Activated T-helper 2 cell treated with anti-CD3 and anti-CD28 coated beads, Interferon-gamma antibody, Interleukin-2, Interleukin-4, amounts not matched to agents 10 μg/mL and 5 μg/mL and 100 μg/mL, durations not matched to agents 14 hours and 24 hours and 36 hours (primary cell): ENCODE measurements at regions not wholly inside any gene's neighbourhood (a gene's known extent, or its start where the extent isn't known, plus 50 kb on each side); places are given as distances from the start of the nearest gene placed in this dataset.
"Not testable (repeated sequence)": the region's sequence is repeated elsewhere in the genome, so short reads cannot be mapped to it uniquely, and the experiment has no call there.

ENCODE experiments used
- DNase-seq: peaks from one replicate; pipeline ENCODE4 v3.0.0; 2021; ENCODE audit warnings: low spot score
- H3K27ac Mint-ChIP-seq: one replicate; pipeline ENCODE4 v1.8.0; 2021; ENCODE audit warnings: mixed read lengths
- H3K27me3 Mint-ChIP-seq: one replicate; pipeline ENCODE4 v1.8.0; 2021; ENCODE audit warnings: low read depth, mixed read lengths
- H3K36me3 Mint-ChIP-seq: one replicate; pipeline ENCODE4 v1.8.0; 2021; ENCODE audit warnings: low read depth, mixed read lengths
- H3K4me1 Mint-ChIP-seq: one replicate; pipeline ENCODE4 v1.8.0; 2021; ENCODE audit warnings: low read depth, mixed read lengths
- H3K4me3 Mint-ChIP-seq: one replicate; pipeline ENCODE4 v1.8.0; 2021; ENCODE audit warnings: low read depth, mild to moderate bottlenecking, moderate library complexity, mixed read lengths
- H3K9me3 Mint-ChIP-seq: one replicate; pipeline ENCODE4 v1.8.0; 2021; ENCODE audit warnings: mixed read lengths
- intact Hi-C: fragments of 100-400 bp; cut with micrococcal nuclease; formaldehyde crosslinking; loops from one replicate; pipeline ENCODE4 v1.15.1; 2023

GRCh38 chrX:102784550-102784949 is 64.0 kb downstream of the GPRASP3 start:
- peaks cover 3% of the 10 kb centered on the region for H3K36me3 Mint-ChIP-seq
- no peak for DNase-seq
- no peaks in the 10 kb centered on the region for H3K4me1 Mint-ChIP-seq
- H3K27ac Mint-ChIP-seq: no peak overlapping the region
- H3K9me3 Mint-ChIP-seq: peaks cover 4% of the 10 kb centered on the region
- H3K27me3 Mint-ChIP-seq: no peaks in the 10 kb centered on the region
- intact Hi-C loops: no loop called here
- H3K4me3 Mint-ChIP-seq: no peak overlapping the region

GRCh38 chrX:102787283-102787682 is 66.7 kb downstream of the GPRASP3 start:
- Mint-ChIP-seq H3K4me3 (no peak overlapping the region), H3K27me3 (no peaks in the 10 kb centered on the region), H3K36me3 (peaks cover 3% of the 10 kb centered on the region), H3K27ac (no peak overlapping the region), H3K4me1 (no peaks in the 10 kb centered on the region), H3K9me3 (peaks cover 4% of the 10 kb centered on the region)
- DNase-seq: no peak
- intact Hi-C loops: no loop called here

DNA sequence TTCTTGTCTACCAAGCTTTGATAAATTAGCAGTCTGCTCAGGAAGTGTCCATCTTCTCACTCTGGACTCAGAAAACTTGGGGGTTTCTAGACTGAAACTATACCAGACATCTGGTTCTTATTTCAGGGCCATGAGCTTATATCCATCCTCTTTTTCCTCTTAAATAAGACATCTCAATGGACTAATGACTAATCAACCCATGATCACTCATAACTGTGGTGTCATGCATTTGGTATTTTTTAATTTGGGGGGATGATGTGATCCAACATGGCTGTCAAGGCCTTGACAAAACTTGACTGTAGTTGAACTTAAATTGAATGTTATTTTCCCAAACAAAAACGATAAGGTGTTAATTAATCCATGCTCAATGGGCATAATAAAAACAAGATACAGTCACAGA is 87.8 kb downstream of the GPRASP3 start:
- no peak for DNase-seq
- no peaks in the 10 kb centered on the region for H3K27me3 Mint-ChIP-seq
- no peaks in the 10 kb centered on the region for H3K9me3 Mint-ChIP-seq
- no peak overlapping the region for H3K27ac Mint-ChIP-seq
- no peak overlapping the region for H3K4me3 Mint-ChIP-seq
- intact Hi-C loops: no loop called here
- H3K36me3 Mint-ChIP-seq: no peaks in the 10 kb centered on the region
- no peaks in the 10 kb centered on the region for H3K4me1 Mint-ChIP-seq

- H3K4me3 Mint-ChIP-seq, intact Hi-C loops, H3K27me3 Mint-ChIP-seq, DNase-seq, H3K4me1 Mint-ChIP-seq, H3K27ac Mint-ChIP-seq: not testable (repeated sequence)
- peaks cover 16% of the 10 kb centered on the region for H3K9me3 Mint-ChIP-seq
- peaks cover 16% of the 10 kb centered on the region for H3K36me3 Mint-ChIP-seq
Observed at GRCh38 chrX:102818269-102818668, 97.7 kb downstream of the GPRASP3 start.

DNA sequence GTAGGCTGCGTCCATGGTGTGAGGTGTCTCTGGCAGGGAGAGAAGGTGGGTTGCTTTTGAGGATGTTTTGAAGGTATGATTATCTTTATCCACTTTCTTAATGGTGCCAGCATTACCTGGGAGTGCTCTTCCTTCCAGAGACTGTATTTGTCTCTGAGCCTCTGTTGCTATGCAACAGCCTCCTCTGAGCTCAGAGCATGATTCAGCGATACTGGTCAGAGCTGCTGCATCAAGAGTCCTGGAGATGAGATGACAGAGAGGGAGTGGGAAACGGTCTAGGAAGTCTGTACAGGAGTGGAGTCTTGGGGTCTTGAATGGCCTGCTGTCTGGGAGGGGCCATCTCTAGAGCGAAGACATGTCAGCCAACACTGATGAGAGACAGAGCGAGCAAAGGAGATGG is 104.4 kb upstream of the RAB40AL start:
- Mint-ChIP-seq H3K27me3 (no peaks in the 10 kb centered on the region), H3K9me3 (no peaks in the 10 kb centered on the region), H3K4me3 (no peak overlapping the region), H3K36me3 (peaks cover 3% of the 10 kb centered on the region), H3K4me1 (no peaks in the 10 kb centered on the region), H3K27ac (no peak overlapping the region)
- no peak for DNase-seq
- intact Hi-C loops: no loop called here

GRCh38 chrX:102833136-102833535 is 103.9 kb upstream of the RAB40AL start:
- Mint-ChIP-seq H3K27me3 (no peaks in the 10 kb centered on the region), H3K4me3 (no peak overlapping the region), H3K9me3 (no peaks in the 10 kb centered on the region), H3K36me3 (peaks cover 3% of the 10 kb centered on the region), H3K4me1 (no peaks in the 10 kb centered on the region), H3K27ac (no peak overlapping the region)
- no peak for DNase-seq
- intact Hi-C loops: no loop called here

GRCh38 chrX:102835504-102836146 is 101.4 kb upstream of the RAB40AL start:
- no peaks in the 10 kb centered on the region for H3K27me3 Mint-ChIP-seq
- no peaks in the 10 kb centered on the region for H3K9me3 Mint-ChIP-seq
- H3K4me1 Mint-ChIP-seq: no peaks in the 10 kb centered on the region
- no peak for DNase-seq
- no peak overlapping the region for H3K4me3 Mint-ChIP-seq
- no peak overlapping the region for H3K27ac Mint-ChIP-seq
- intact Hi-C loops: no loop called here
- peaks cover 3% of the 10 kb centered on the region for H3K36me3 Mint-ChIP-seq

DNA sequence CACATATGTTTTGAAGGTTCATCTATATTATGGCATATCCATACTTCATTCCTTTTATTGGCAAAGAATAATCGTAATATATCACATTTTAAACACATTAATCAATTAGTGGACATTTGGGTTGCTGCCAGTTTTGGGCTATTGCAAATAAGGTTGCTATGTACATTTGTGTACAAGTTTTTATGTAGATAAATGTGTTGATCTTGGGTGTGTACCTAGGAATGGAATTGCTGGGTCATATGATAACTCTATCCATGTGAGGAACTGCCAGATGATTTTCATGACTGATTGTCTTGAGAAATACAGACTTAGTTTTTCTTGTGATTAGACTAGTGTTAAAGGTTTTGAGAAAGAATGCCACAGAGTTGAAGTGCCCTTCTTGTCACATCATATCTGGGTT is 99.2 kb upstream of the RAB40AL start:
- intact Hi-C loops: no loop called here
- H3K4me1 Mint-ChIP-seq: no peaks in the 10 kb centered on the region
- H3K4me3 Mint-ChIP-seq: no peak overlapping the region
- H3K36me3 Mint-ChIP-seq: peaks cover 3% of the 10 kb centered on the region
- H3K9me3 Mint-ChIP-seq: no peaks in the 10 kb centered on the region
- DNase-seq: no peak
- no peaks in the 10 kb centered on the region for H3K27me3 Mint-ChIP-seq
- no peak overlapping the region for H3K27ac Mint-ChIP-seq

DNA sequence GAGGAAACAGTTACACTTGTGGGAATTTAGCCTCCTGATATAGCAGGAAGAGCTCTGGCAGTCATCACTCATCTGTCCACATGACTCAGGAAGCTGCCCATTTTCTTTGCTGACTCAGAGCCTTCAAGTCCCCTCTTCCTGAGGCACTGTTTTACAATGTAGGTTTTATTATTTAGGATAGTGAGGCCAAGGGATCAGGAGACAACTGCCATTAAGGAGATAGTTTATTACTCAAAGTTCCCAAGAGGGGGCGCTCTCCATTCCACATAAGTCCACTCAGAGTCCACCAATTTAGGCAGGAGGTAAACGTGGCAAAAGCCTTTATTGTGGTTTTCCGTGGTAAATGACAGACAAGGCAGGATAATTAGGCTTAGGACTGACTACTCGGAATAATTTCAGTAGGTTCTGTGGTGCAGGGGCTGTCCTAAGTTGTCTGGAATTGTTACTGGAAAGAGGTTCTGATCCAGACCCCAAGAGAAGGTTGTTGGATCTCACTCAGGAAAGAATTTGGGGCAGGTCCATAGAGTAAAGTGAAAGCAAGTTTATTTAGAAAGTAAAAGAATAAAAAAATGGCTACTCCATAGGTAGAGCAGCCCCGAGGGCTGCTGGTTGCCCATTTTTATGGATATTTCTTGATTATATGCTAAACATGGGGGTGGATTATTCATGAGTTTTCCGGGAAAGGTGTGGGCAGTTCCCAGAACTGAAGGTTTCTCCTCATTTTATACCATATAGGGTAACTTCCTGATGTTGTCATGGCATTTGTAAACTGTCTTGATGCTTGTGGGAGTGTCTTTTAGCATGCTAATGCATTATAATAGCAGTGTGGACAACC is 96.0 kb upstream of the RAB40AL start:
- no peaks in the 10 kb centered on the region for H3K9me3 Mint-ChIP-seq

DNA sequence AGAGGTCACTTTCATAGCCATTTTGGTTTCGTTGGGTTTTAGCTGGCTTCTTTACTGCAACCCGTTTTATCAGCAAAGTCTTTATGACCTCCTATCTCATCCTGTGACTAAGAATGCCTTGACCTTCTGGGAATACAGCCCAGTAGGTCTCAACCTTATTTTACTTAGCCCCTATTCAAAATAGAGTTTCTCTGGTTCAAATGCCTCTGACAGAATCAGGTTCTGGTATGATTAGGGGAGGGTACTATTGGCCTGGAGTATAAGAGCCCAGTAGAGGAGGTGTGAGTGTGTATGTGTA is 95.4 kb upstream of the RAB40AL start:
- H3K4me1 Mint-ChIP-seq: no peaks in the 10 kb centered on the region
- H3K36me3 Mint-ChIP-seq: peaks cover 3% of the 10 kb centered on the region
- no peaks in the 10 kb centered on the region for H3K9me3 Mint-ChIP-seq
- no peak overlapping the region for H3K4me3 Mint-ChIP-seq
- intact Hi-C loops: no loop called here
- no peak for DNase-seq
- no peaks in the 10 kb centered on the region for H3K27me3 Mint-ChIP-seq
- H3K27ac Mint-ChIP-seq: no peak overlapping the region

More for the DNA sequence above, 96.0 kb upstream of the RAB40AL start:
- intact Hi-C loops: no loop called here
- H3K4me1 Mint-ChIP-seq: no peaks in the 10 kb centered on the region
- H3K27ac Mint-ChIP-seq: no peak overlapping the region
- H3K36me3 Mint-ChIP-seq: peaks cover 3% of the 10 kb centered on the region
- no peak for DNase-seq
- H3K4me3 Mint-ChIP-seq: no peak overlapping the region
- no peaks in the 10 kb centered on the region for H3K27me3 Mint-ChIP-seq

GRCh38 chrX:102845020-102845419 is 92.1 kb upstream of the RAB40AL start:
- Mint-ChIP-seq H3K9me3 (no peaks in the 10 kb centered on the region), H3K27me3 (no peaks in the 10 kb centered on the region), H3K4me3 (no peak overlapping the region), H3K27ac (no peak overlapping the region), H3K4me1 (no peaks in the 10 kb centered on the region), H3K36me3 (no peaks in the 10 kb centered on the region)
- intact Hi-C loops: no loop called here
- no peak for DNase-seq

- Mint-ChIP-seq H3K27ac (no peak overlapping the region), H3K4me3 (no peak overlapping the region), H3K9me3 (no peaks in the 10 kb centered on the region), H3K27me3 (no peaks in the 10 kb centered on the region), H3K36me3 (no peaks in the 10 kb centered on the region), H3K4me1 (no peaks in the 10 kb centered on the region)
- intact Hi-C loops: no loop called here
- DNase-seq: no peak
Observed at GRCh38 chrX:102846544-102847236, 90.4 kb upstream of the RAB40AL start.

GRCh38 chrX:102847362-102847761 is 89.7 kb upstream of the RAB40AL start:
- H3K4me1 Mint-ChIP-seq: no peaks in the 10 kb centered on the region
- H3K27ac Mint-ChIP-seq: no peak overlapping the region
- DNase-seq: no peak
- H3K27me3 Mint-ChIP-seq: no peaks in the 10 kb centered on the region
- no peaks in the 10 kb centered on the region for H3K9me3 Mint-ChIP-seq
- intact Hi-C loops: no loop called here
- no peaks in the 10 kb centered on the region for H3K36me3 Mint-ChIP-seq
- H3K4me3 Mint-ChIP-seq: no peak overlapping the region
